GM21390 (cell line): ENCODE measurements at regions not wholly inside any gene's neighbourhood (a gene's known extent, or its start where the extent isn't known, plus 50 kb on each side); places are given as distances from the start of the nearest gene placed in this dataset.

Experiments
- ATAC-seq: cut with Tn5 transposase; IDR thresholded peaks from one replicate; pipeline ENCODE4 v1.9.1; 2021; ENCODE audit not compliant: unreplicated experiment

DNA sequence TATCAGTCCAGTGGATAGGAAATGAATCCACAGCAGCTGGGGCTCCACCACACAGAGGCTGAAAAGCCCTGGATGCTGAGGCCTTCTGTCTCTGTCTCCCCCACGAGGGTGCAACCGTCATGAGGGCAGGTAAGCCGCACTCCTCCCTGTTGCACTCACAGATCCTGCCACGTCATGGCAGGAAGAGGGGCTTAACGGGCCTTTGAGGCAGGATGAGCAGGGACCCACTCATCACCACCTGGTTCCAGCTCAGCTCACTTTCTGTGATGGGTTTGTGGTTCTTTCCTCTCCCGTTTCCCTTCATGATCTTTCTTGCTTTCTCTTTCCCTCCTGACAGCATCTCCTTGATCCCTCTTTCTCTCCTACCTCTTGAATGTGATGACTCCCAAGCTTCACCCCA lies 575.2 kb downstream of the CCDC171 start:
- no peak for ATAC-seq

GRCh38 chr9:16131264-16131663 lies 578.4 kb downstream of the CCDC171 start:
- no peak for ATAC-seq

DNA sequence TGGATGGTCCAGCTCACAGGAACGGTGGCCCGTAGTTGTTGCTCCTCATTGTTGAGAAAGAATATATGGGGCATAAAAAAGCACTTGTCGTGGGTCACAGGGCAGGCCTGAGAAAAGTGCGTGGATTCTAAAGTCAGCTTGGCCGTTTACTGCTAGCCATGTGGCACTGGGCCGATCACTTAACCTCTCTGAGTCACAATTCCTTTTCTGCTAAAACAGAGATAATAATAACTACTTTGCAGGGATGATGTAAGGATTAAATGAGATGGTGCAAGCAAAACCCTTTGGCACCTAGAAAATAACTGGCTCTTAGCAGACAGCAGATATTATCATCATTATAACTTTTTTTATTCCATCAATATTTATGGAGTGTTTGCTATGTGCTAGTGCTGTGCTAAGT lies 579.7 kb downstream of the CCDC171 start:
- no peak for ATAC-seq

DNA sequence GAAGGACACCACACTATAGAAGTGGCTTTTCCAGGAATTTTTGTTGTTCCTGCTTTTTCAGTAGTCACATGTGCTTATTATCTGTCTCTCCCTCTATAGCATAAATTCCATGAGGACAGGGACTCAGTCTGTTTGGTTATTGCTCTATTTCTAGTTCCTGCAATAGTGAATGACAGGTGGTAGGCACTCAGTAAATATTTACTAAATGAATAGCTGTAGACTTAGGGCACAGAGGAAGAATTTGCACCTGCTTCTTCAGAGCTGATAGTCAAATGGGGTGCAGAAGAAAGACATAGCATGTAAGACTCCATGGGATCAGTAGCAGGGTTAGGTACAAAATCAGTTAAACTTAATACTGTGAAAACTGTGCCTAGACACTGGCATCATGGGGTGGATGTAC lies 580.2 kb downstream of the CCDC171 start:
- no peak for ATAC-seq

- peak; percentile 91 for ATAC-seq
These were observed 580.8 kb downstream of the CCDC171 start for GRCh38 chr9:16133556-16134227.

DNA sequence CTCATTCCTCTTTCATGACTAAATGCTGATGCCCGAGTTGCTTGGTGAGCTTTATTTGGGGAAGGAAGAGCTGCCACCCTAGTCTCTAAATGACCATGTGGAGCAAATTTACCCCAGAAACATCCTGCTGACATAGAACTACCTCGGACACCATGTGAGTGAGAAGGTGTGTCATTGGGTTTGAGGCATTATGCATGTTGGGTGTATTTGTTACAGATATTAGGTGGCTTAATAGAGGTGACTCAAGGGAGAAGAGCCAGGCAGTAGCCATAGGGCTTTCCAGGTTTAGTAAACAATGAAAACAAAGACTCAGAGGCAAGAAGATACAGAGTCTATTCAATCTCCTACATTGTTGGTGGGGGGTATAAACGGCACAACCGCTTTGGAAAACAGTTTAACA lies 581.5 kb downstream of the CCDC171 start:
- ATAC-seq, result no peak

DNA sequence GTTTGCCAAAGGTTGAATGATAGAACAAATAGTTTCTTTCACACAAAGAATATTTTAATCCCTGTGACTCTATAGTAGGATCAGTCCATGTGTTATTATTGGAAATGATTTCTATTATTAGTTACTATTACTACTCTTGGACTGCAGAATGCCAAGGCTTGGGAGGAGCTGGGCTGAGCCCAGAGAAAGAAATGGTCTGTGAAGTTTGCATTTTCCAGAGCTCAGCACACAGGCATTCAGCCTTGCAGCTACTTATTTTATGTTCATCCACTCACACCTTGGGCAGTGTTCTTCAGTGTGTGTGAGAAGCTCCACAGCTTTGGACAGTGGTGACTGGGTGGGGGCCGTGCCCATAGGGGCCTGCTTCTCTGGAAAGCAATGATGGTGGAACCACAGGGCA lies 583.1 kb downstream of the CCDC171 start:
- ATAC-seq, result no peak

DNA sequence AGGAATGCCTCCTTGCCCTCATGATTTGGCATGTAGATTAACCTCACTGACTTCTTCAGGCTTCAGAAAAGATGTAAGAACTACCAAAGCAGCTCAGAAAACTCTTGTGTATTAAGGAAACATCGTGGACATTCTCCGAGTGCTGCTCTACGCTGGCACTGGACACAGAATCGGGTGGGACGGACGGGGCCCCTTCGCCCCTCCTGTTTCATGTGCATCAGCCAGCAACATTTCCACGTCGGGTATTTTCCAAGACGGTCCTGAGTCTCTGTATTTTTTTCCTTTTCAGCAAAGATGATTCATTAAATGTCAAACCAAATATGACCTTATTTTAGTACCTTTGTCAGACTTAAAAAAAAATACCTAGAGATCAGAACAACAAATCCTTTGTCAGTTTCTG lies 583.6 kb downstream of the CCDC171 start:
- ATAC-seq, result no peak

- no peak for ATAC-seq
These were observed 584.1 kb downstream of the CCDC171 start for GRCh38 chr9:16136961-16137360.

DNA sequence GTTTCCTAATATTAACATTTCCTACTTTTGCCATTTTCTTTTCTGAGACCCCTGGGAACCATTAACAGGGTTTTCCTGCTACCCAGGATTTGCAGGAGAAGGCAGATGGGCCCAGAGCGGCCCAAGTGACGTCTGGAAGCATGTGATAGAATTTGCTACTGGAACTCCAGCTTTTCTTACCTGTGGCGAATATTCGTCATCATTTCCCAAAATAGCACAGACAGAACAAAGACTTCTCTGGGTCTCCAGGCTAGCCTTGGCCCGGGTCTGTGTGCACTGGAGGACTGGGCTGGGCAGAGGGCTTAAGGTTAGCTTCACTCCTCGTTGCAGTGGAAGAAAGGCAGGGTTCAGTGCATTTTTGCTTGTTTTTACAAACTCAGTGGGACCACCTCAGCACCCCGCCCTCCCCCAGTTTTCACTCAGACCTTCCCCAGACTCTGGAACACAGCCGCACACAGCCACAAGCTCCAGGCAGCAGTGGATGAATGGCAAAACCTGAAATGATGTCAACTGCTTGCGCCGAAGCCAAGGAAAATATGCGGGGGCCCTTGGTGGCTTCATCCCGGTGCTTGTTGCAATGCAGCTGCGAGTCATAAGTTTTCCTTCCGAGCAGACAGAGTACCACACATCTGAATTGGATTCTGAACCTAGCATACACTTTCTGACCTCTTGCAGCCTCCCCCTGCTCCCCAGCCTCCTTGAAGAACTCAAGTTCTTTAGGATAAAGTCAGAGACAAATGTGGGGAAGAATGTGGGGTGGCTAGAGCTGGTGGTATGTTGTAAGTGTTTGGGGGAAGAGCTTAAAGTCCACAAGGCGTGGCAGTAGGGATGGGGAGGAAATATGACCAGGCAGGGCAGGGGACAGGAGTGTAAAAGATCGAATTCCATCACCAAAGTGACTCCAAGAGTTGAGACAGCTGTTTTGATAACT lies 586.0 kb downstream of the CCDC171 start:
- no peak for ATAC-seq

- ATAC-seq, result no peak
These were observed 586.9 kb downstream of the CCDC171 start for GRCh38 chr9:16139774-16140173.

DNA sequence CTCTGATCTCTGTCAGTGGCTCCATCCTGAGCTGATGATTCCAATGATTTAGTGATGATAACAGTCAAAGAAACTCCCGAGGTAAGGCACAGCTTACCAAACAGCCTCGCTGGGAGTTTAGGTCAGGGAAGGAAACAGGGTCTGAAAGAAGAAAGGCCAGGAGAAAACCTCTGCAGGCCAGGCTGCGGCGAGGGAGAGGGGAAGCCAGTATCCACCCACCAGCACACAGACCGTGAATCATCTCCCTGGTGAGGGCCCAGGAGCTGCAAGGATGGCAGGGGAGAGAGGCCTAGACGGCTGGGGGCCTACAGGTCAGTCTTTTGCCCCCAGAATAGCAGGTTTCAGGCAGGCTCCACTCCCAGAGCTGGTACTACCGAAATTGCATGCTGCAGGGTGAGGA lies 590.5 kb downstream of the CCDC171 start:
- ATAC-seq, result no peak

DNA sequence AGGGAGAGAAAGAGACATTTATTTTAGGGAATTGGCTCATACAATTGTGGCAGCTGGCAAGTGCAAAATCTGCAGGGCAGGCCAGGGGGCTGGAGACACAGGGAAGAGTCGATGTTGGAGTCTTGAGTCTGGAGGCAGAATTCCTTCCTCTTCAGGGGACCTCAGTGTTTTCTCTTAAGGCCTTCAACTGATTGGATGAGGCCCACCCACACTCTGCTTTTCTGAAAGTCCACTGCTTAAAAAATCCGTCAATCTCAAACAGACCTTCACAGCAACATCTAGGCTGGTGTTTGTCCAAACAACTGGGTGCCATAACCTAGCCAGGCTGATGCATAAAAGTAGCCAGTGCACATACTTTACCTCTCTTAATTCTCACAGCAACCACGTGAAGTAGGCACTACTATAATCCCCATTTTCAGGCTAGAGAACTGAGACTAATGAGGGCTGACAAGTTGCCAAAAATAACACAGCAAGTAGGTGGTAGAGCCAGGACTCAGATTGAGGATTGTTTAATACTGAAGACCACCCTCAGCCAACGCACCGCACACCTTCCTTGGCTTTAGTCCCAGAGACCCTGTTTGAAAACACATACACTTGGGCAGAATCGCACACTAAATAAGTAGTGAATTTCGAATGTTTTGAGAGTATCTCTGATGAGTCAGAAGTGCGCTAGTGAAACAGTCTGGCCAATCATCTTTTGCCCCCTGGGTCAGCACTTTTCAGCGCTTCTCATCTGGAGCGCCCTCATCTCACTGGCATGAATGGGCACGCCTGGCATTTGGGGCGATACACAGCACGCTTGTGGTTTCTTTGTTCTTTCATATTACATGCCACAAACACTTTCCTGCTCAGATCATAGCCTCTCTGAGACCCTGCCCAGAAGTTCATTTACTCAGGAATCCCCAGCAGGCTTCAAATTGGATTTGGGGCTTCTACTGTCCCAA lies 591.4 kb downstream of the CCDC171 start:
- ATAC-seq, result no peak

DNA sequence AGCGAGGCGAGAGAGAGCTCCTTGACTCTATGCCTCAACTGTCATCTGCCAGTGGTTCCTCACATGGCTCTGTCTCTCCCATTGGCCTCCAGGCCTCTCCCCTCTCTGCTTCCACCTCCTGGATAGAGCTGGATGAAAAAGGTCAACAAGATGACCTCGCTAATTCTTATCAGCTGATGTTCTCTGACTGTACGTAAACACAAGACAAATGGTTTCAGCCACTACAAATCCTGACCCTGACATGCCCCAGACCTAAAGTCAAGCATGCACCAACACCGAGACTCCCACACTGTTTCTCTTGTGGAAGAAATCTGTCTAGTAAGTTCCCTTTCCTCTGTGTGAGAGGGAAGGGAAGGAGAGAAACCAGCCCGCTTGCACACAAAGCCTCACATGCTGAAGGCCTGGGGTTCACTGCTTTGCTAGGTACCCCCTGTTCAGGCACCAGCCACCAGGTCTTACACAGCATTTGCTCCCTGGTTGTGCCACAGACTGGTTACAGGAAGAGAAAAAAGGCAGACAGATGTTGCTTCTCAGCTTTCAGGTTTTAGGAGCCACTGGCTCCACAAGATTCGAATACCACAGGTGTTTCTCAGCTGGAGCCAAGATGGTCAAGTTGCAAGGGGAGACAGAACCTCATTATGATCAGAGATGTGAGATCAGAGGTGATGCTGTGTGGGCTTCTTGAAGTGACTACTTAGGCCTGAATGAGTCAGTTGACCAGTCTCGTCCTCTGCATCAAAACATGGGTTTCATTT lies 592.5 kb downstream of the CCDC171 start:
- ATAC-seq, result no peak

- no peak for ATAC-seq
These were observed 594.9 kb downstream of the CCDC171 start for GRCh38 chr9:16147726-16148125.

DNA sequence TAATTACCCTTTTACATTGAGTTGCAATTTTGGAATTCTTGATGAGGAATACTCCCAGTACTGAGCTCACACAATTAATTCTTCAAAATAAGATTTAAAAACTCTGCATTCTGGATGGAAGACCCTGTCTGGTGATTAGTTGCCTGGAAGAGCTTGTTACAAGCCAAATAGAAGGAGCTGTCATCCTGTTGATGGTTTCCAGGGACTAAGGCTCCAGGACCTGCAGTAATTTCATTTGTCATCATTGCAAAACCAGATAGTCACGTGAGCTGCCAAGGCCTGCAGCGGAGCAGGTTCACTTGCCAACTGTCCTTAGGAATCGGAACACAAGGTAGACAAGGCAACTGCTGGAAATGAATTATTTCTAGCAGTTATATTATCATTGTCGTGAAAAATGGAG lies 597.7 kb downstream of the CCDC171 start:
- ATAC-seq, result no peak

- ATAC-seq, result no peak
These were observed 598.3 kb downstream of the CCDC171 start for GRCh38 chr9:16150938-16151650.

GRCh38 chr9:16152276-16153101 lies 599.6 kb downstream of the CCDC171 start:
- ATAC-seq, result no peak

DNA sequence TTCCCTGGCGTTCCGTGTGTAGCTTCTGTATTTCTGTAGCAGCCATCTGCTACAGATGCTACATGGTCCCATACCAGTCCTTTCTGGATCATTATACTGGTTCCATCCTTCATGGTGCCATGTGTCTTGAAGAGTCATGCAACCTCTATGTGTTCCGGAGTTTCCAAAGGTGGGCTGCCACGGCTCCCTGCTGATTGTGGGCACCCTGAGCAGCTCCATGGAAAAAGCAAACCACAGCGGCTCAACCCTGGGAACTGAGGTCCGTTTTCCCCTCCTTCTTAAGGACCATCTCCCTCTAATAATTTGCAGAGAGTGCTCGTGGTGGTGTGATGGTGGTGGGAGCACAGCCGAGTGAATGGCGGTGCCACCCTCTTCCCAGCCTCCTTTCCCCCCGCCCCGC lies 600.4 kb downstream of the CCDC171 start:
- ATAC-seq, result no peak
